Uterus (tissue), 2 donors: ENCODE measurements at regions not wholly inside any gene's neighbourhood (a gene's known extent, or its start where the extent isn't known, plus 50 kb on each side); places are given as distances from the start of the nearest gene placed in this dataset.

Experiments used
- CTCF ChIP-seq, 4 experiments: fragments of 200-600 bp in 2 of 4; fragments of 450-650 bp in 2 of 4; sonication (generic) in 2 of 4; IDR thresholded peaks; one replicate each; pipeline ENCODE4 v1.5.1; 2016 to 2019; ENCODE audit warnings: antibody characterized with exemption in 4 of 4, mild to moderate bottlenecking in 2 of 4, moderate library complexity in 1 of 4
- POLR2A ChIP-seq, 2 donors: fragments of 450-650 bp; IDR thresholded peaks; one replicate each; pipeline ENCODE4 v1.6.1; 2016; ENCODE audit warnings: antibody characterized with exemption in 2 of 2, mild to moderate bottlenecking in 1 of 2, moderate library complexity in 1 of 2

GRCh38 chr12:58387199-58387598, 445.8 kb downstream of the ATP23 start:
- TF ChIP-seq POLR2A (IDR thresholded peaks at IDR 0.05), result no peak
- TF ChIP-seq CTCF (IDR thresholded peaks at IDR 0.05), result no peak
